Subcutaneous abdominal adipose tissue (tissue), 5 donors: ENCODE measurements at regions not wholly inside any gene's neighbourhood (a gene's known extent, or its start where the extent isn't known, plus 50 kb on each side); places are given as distances from the start of the nearest gene placed in this dataset.

Experiments
- H3K27ac ChIP-seq: one replicate; pipeline ENCODE4 v1.7.0; 2013; ENCODE audit warnings: low read depth, mild to moderate bottlenecking, inconsistent platforms, low read length, moderate library complexity
- H3K27me3 ChIP-seq, 5 donors: one replicate each; pipeline ENCODE4 v1.7.0; 2013; ENCODE audit warnings: low read length in 5 of 5, inconsistent platforms in 1 of 5; ENCODE audit not compliant: control insufficient read depth in 5 of 5, insufficient read depth in 4 of 5
- H3K36me3 ChIP-seq, 5 donors: one replicate each; pipeline ENCODE4 v1.7.0; 2013; ENCODE audit warnings: low read length in 5 of 5; ENCODE audit not compliant: control insufficient read depth in 5 of 5, insufficient read depth in 5 of 5
- H3K4me1 ChIP-seq, 5 donors: one replicate each; pipeline ENCODE4 v1.7.0; 2013; ENCODE audit warnings: low read length in 5 of 5, mild to moderate bottlenecking in 3 of 5, moderate library complexity in 1 of 5; ENCODE audit not compliant: control insufficient read depth in 5 of 5, insufficient read depth in 5 of 5
- H3K4me3 ChIP-seq, 5 donors: one replicate each; pipeline ENCODE4 v1.7.0; 2013; ENCODE audit warnings: low read length in 5 of 5, low read depth in 1 of 5
- H3K9ac ChIP-seq, 5 donors: one replicate each; pipeline ENCODE4 v1.7.0; 2013; ENCODE audit warnings: low read length in 5 of 5, mild to moderate bottlenecking in 4 of 5, moderate library complexity in 3 of 5
- H3K9me3 ChIP-seq, 5 donors: one replicate each; pipeline ENCODE4 v1.7.0; 2013; ENCODE audit warnings: low read length in 5 of 5; ENCODE audit not compliant: control insufficient read depth in 5 of 5
- donor health status: healthy.
- donor health status: healthy.
- donor health status: healthy.
- donor health status: healthy.
- donor health status: healthy.

- H3K4me1 ChIP-seq: no peaks in the 10 kb centered on the region
- no peaks in the 10 kb centered on the region for H3K27me3 ChIP-seq
- H3K9me3 ChIP-seq: no peaks in the 10 kb centered on the region
- H3K9ac ChIP-seq: no peak overlapping the region
- no peak overlapping the region for H3K4me3 ChIP-seq
- H3K27ac ChIP-seq: no peak overlapping the region
- H3K36me3 ChIP-seq: no peaks in the 10 kb centered on the region
These were observed 84.4 kb upstream of the ETV6 start for GRCh38 chr12:11564984-11565651.

DNA sequence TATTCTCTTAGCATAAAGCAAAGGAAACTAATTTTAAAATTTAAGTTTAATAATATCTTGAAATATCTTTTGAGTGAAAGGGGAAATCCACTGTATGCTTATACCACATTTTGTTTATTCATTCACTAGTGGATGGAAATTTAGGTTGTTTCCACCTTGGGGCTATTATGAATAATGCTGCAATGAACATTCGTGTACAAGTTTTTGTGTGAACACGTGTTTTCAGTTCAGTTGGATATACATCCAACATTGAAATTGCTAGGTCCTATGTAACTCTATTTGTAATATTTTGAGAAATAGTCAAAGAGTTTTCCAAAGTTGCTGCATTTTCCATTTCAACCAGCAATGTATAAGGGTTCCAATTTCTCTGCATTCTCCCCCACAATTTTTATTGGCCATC is 83.7 kb upstream of the ETV6 start:
- Histone ChIP-seq H3K4me1 (no peaks in the 10 kb centered on the region), H3K4me3 (no peak overlapping the region), H3K27ac (no peak overlapping the region), H3K9me3 (no peaks in the 10 kb centered on the region), H3K36me3 (no peaks in the 10 kb centered on the region), H3K9ac (no peak overlapping the region), H3K27me3 (no peaks in the 10 kb centered on the region)

DNA sequence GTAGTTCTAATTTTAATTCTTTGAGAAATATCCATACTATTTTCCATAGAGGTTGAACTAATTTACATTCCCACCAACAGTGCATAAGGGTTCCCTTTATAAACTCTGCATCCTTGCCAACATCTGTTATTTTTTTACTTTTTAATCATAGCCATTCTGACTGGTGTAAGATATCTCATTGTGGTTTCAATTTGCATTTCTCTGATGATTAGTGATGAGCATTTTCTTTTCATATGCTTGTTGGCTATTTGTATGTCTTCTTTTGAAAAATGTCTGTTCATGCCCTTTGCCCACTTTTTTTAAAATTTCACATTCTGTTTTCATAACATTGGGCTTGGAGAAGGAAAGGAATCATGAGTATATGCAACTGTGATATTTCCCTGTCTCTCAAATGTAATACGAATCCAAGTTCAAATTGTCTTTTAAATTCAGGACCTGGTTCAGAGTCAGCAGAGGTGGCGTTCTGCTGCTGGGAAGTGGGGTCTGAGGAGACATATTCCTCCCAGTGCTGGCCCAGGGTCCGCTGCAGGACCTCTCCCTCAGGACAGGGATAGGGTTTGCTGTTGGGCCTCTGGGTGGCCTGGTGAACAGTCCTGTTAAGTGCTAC is 81.2 kb upstream of the ETV6 start:
- Histone ChIP-seq H3K27ac (no peak overlapping the region), H3K9ac (no peak overlapping the region), H3K4me3 (no peak overlapping the region)

GRCh38 chr12:11568762-11569478 is 80.6 kb upstream of the ETV6 start:
- Histone ChIP-seq H3K4me3 (no peak overlapping the region), H3K36me3 (no peaks in the 10 kb centered on the region), H3K27ac (no peak overlapping the region), H3K9ac (no peak overlapping the region), H3K9me3 (no peaks in the 10 kb centered on the region), H3K27me3 (no peaks in the 10 kb centered on the region), H3K4me1 (no peaks in the 10 kb centered on the region)

More for the DNA sequence above, 81.2 kb upstream of the ETV6 start:
- Histone ChIP-seq H3K36me3 (no peaks in the 10 kb centered on the region), H3K4me1 (no peaks in the 10 kb centered on the region), H3K27me3 (no peaks in the 10 kb centered on the region), H3K9me3 (no peaks in the 10 kb centered on the region)

- H3K36me3 ChIP-seq: no peaks in the 10 kb centered on the region
- no peaks in the 10 kb centered on the region for H3K4me1 ChIP-seq
- no peak overlapping the region for H3K9ac ChIP-seq
- no peaks in the 10 kb centered on the region for H3K9me3 ChIP-seq
- no peak overlapping the region for H3K4me3 ChIP-seq
- no peak overlapping the region for H3K27ac ChIP-seq
- no peaks in the 10 kb centered on the region for H3K27me3 ChIP-seq
These were observed 79.8 kb upstream of the ETV6 start for GRCh38 chr12:11569716-11570115.

DNA sequence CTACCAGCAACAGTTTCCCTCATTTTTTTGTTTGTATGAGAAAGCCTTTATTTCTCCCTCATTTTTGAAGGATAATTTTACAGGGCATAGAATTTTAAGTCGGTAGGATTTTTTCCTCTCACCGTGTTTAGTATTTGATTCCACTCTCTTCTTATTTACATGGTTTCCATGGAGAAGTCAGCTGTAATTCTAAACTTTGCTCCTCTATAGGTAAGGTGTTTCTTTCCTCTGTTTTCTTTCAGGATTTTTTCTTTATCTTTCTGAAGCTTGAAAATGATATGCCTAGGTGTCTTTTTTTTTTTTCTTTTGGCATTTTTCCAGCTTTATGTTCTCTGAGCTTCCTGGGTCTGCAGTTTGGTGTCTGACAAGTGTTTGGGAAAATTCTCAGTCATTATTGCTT is 75.6 kb upstream of the ETV6 start:
- H3K9ac ChIP-seq: no peak overlapping the region
- no peaks in the 10 kb centered on the region for H3K4me1 ChIP-seq
- H3K36me3 ChIP-seq: no peaks in the 10 kb centered on the region
- no peak overlapping the region for H3K4me3 ChIP-seq
- no peaks in the 10 kb centered on the region for H3K27me3 ChIP-seq
- H3K9me3 ChIP-seq: no peaks in the 10 kb centered on the region
- no peak overlapping the region for H3K27ac ChIP-seq

DNA sequence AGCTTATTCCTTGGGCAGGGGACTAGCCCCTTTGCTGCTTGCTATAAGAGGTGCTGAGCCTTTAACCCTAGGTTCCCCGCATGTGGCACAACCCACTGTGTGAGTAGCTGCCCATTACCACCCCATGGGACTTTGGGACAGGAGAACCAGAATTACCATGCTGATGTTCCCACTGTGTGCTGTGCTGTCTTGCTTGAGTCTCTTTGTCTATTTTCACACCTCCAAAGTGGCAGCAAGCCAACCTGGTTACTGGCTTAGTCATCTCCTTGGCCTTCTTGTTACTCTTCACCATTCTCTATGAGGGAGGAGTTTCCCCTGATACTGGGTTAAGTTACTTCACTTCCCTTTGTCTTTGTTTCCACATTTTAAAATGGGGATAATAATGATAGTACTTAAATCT is 73.4 kb upstream of the ETV6 start:
- H3K36me3 ChIP-seq: no peaks in the 10 kb centered on the region
- no peaks in the 10 kb centered on the region for H3K27me3 ChIP-seq
- H3K9ac ChIP-seq: no peak overlapping the region
- no peaks in the 10 kb centered on the region for H3K9me3 ChIP-seq
- no peak overlapping the region for H3K4me3 ChIP-seq
- peaks cover 4 to 9% (median 8%) of the 10 kb centered on the region in 5 donors for H3K4me1 ChIP-seq
- no peak overlapping the region for H3K27ac ChIP-seq

- Histone ChIP-seq H3K4me3 (no peak overlapping the region), H3K9ac (no peak overlapping the region), H3K36me3 (no peaks in the 10 kb centered on the region), H3K27me3 (no peaks in the 10 kb centered on the region), H3K4me1 (peaks cover 4 to 12% (median 9%) of the 10 kb centered on the region in 5 donors), H3K27ac (no peak overlapping the region), H3K9me3 (no peaks in the 10 kb centered on the region)
These were observed 71.7 kb upstream of the ETV6 start for GRCh38 chr12:11577658-11578260.

GRCh38 chr12:11578461-11578993 is 70.9 kb upstream of the ETV6 start:
- Histone ChIP-seq H3K9ac (no peak overlapping the region), H3K4me1 (peaks cover 4 to 12% (median 9%) of the 10 kb centered on the region in 5 donors), H3K9me3 (no peaks in the 10 kb centered on the region), H3K4me3 (no peak overlapping the region), H3K27me3 (no peaks in the 10 kb centered on the region), H3K27ac (no peak overlapping the region), H3K36me3 (no peaks in the 10 kb centered on the region)
